RWPE2 (cell line): ENCODE measurements at regions not wholly inside any gene's neighbourhood (a gene's known extent, or its start where the extent isn't known, plus 50 kb on each side); places are given as distances from the start of the nearest gene placed in this dataset.

ENCODE experiments used
- ATAC-seq: fragments of 200-7000 bp; cut with Tn5 transposase; 3 replicates; pipeline ENCODE4 v1.9.1; 2021; ENCODE audit warnings: low read depth
- DNase-seq: peaks from one replicate; pipeline ENCODE4 v3.0.0-alpha.2; 2020; ENCODE audit warnings: low spot score
- H3K27ac ChIP-seq: fragments of 450-650 bp; 2 replicates; pipeline ENCODE4 v1.5.1; 2017; ENCODE audit warnings: mild to moderate bottlenecking; ENCODE audit not compliant: poor library complexity, severe bottlenecking
- H3K27me3 ChIP-seq: fragments of 250-450 bp; sonication (Bioruptor Pico); 2 replicates; pipeline ENCODE4 v1.5.1; 2021; ENCODE audit warnings: mild to moderate bottlenecking, moderate library complexity; ENCODE audit not compliant: insufficient read depth, poor library complexity, severe bottlenecking
- H3K36me3 ChIP-seq: fragments of 250-450 bp; sonication (Bioruptor Pico); 2 replicates; pipeline ENCODE4 v1.5.1; 2020; ENCODE audit warnings: low read depth, mild to moderate bottlenecking, moderate library complexity
- H3K4me1 ChIP-seq: fragments of 250-450 bp; sonication (Bioruptor Pico); 2 replicates; pipeline ENCODE4 v1.5.1; 2021; ENCODE audit warnings: mild to moderate bottlenecking, moderate library complexity; ENCODE audit not compliant: insufficient read depth, poor library complexity, severe bottlenecking
- H3K4me3 ChIP-seq: fragments of 250-450 bp; sonication (Bioruptor Pico); 2 replicates; pipeline ENCODE4 v1.5.1; 2021; ENCODE audit warnings: mild to moderate bottlenecking, moderate library complexity; ENCODE audit not compliant: severe bottlenecking
- H3K9me3 ChIP-seq: fragments of 250-450 bp; sonication (Bioruptor Pico); 2 replicates; pipeline ENCODE4 v1.5.1; 2021; ENCODE audit warnings: mild to moderate bottlenecking, moderate library complexity; ENCODE audit not compliant: severe bottlenecking
- CTCF ChIP-seq: fragments of 450-650 bp; IDR thresholded peaks from one replicate; pipeline ENCODE4 v1.5.1; 2017; ENCODE audit warnings: mild to moderate bottlenecking, moderate library complexity; ENCODE audit not compliant: poor library complexity, severe bottlenecking

DNA sequence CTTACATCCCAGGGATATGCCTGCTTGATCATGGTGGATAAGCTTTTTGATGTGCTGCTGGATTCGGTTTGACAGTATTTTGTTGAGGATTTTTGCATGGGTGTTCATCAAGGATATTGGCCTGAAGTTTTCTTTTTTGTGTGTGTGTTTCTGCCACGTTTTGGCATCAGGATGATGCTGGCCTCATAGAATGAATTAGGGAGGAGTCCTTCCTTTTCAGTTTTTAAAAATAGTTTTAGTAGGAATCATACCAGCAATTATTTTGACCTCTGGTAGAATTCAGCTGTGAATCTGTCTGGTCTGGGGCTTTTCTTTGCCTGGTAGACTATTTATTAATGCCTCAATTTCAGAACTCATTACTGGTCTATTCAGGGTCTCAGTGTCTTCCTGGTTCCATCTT is 362.4 kb downstream of the JRKL start:
- Histone ChIP-seq H3K4me3 (no peak overlapping the region), H3K27ac (no peak overlapping the region), H3K9me3 (no peaks in the 10 kb centered on the region), H3K27me3 (no peaks in the 10 kb centered on the region), H3K36me3 (no peaks in the 10 kb centered on the region), H3K4me1 (peaks cover 19% of the 10 kb centered on the region)
- no peak for TF ChIP-seq CTCF
- no peak for ATAC-seq
- DNase-seq, result no peak

GRCh38 chr11:96753997-96754396 is 364.2 kb downstream of the JRKL start:
- no peaks in the 10 kb centered on the region for H3K27me3 ChIP-seq
- peaks cover 9% of the 10 kb centered on the region for H3K4me1 ChIP-seq
- H3K27ac ChIP-seq, result no peak overlapping the region
- H3K9me3 ChIP-seq, result no peaks in the 10 kb centered on the region
- H3K4me3 ChIP-seq, result no peak overlapping the region
- H3K36me3 ChIP-seq, result no peaks in the 10 kb centered on the region
- TF ChIP-seq CTCF, result no peak
- ATAC-seq (no peak), DNase-seq (no peak)

- ATAC-seq, result no peak
- H3K27ac ChIP-seq, result no peak overlapping the region
- no peak for DNase-seq
- H3K4me3 ChIP-seq, result no peak overlapping the region
- TF ChIP-seq CTCF, result no peak
- H3K4me1 ChIP-seq, result peaks cover 3% of the 10 kb centered on the region
- H3K9me3 ChIP-seq, result no peaks in the 10 kb centered on the region
- no peaks in the 10 kb centered on the region for H3K27me3 ChIP-seq
- H3K36me3 ChIP-seq, result no peaks in the 10 kb centered on the region
Measured at GRCh38 chr11:96755209-96755608, 365.4 kb downstream of the JRKL start.

- TF ChIP-seq CTCF, result no peak
Measured at GRCh38 chr11:96755752-96756151, 365.9 kb downstream of the JRKL start.

DNA sequence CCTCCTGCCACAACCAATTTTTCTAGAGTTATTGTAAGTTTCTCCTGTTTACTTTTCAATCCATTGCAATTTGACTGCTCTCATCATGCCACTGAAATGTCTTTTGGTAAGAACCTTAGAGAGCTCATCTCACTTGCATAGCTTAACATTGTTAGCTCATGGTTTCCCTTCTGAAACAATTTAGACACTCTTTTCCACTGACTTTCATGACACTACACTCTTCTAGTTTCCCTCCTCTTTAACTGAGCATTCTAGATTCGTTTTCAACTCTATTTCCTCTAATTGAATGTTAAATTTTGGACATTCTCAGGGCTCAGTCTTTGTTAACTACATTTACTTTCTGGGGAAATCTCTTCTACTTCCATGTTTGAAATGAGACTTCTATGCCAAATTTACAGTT is 369.1 kb downstream of the JRKL start:
- no peak for TF ChIP-seq CTCF
- no peak for DNase-seq
- Histone ChIP-seq H3K4me1 (peaks cover 21% of the 10 kb centered on the region), H3K9me3 (no peaks in the 10 kb centered on the region), H3K27me3 (no peaks in the 10 kb centered on the region), H3K4me3 (no peak overlapping the region), H3K36me3 (no peaks in the 10 kb centered on the region), H3K27ac (no peak overlapping the region)
- no peak for ATAC-seq

More at GRCh38 chr11:96755752-96756151, 365.9 kb downstream of the JRKL start:
- Histone ChIP-seq H3K4me1 (peaks cover 8% of the 10 kb centered on the region), H3K4me3 (no peak overlapping the region), H3K27me3 (no peaks in the 10 kb centered on the region), H3K36me3 (no peaks in the 10 kb centered on the region), H3K27ac (no peak overlapping the region), H3K9me3 (no peaks in the 10 kb centered on the region)
- DNase-seq, result no peak
- ATAC-seq, result no peak
